ENCODE measurements at regions not wholly inside any gene's neighbourhood (a gene's known extent, or its start where the extent isn't known, plus 50 kb on each side); places are given as distances from the start of the nearest gene placed in this dataset.
"Not testable (repeated sequence)": the region's sequence is repeated elsewhere in the genome, so short reads cannot be mapped to it uniquely, and the experiment has no call there.

DNA sequence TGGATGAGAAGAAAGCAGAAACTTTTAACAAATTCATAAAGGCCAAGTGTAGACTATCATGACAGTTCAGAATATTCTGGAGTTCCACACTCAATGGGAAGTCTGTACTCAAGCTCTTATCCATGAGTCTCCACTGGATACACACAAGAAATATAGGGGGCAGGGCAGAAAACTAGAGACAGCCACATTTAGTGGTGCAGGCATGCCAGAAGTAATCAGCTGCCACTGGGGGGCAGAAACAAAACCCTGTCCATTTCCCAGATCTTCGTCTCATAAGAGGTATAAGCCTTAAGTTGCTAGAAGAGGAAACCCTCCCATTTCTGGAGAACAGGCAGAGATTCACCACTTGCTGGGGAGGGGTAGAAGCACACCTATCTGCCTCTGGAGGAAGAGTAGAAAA, 166.8 kb upstream of the GALNT2 start:
- CTCF ChIA-PET = no interaction called here
- POLR2A ChIA-PET (ENCODE audit: low non-redundant PET) = no interaction called here
- no peak for TF ChIP-seq CTCF (conservative IDR thresholded peaks at IDR 0.05; ENCODE audit: low read depth)
- DNase-seq (ENCODE audit: low spot score) = no peak
- no peak overlapping the region for H3K27ac ChIP-seq

DNA sequence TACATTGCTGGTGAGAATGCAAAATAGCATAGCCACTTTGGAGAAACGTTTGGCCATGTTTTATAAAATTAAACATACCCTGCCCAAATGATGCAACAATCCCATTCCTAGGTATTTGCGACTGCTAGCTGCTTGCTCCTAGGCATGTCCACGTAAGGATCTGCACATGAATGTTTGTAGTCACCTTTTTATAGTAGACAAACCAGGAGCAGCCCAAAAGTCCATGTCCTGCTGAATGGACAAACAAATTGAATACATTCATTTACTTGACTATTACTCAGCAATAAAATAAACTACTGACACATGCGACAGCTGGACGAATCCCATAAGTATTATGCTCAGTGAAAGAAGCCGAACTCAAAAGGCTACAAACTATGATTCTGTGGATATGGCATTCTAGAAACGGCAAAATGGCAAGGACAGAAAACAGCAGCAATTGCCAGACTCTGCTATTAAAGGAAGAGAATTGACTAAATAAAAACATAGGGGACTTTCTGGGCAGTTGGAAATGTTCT, 161.9 kb upstream of the GALNT2 start:
- no peak overlapping the region for H3K27ac ChIP-seq
- CTCF ChIA-PET = interaction anchor here (0.7 kb wide), 1 partner anchor 97 kb away, joined by 3 read pairs; no protein-coding TSS in a partner anchor

DNA sequence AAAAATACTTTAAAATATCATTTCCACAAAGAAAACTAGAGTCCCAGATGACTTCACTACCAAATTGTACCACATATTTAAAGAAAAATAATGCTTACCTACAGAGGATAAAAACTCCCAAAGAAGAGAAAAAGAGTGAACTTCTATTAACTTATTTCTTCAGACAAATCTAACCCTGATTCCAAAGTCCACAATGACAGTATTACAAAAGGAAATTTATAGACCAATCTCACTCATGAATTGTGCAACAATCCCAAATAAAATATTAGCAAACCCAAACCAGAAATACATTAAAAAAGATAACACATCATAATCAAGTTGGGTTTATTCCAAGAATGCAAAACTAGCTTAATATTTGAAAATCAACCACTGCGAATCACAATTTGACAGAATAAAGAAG, 161.4 kb upstream of the GALNT2 start:
- TF ChIP-seq CTCF (conservative IDR thresholded peaks at IDR 0.05; ENCODE audit: low read depth) = no peak
- H3K27ac ChIP-seq = no peak overlapping the region
- no peak for DNase-seq (ENCODE audit: low spot score)
- POLR2A ChIA-PET (ENCODE audit: low non-redundant PET) = no interaction called here
- CTCF ChIA-PET = no interaction called here

More for the DNA sequence above, 161.9 kb upstream of the GALNT2 start:
- DNase-seq (ENCODE audit: low spot score) = no peak
- no peak for TF ChIP-seq CTCF (conservative IDR thresholded peaks at IDR 0.05; ENCODE audit: low read depth)
- POLR2A ChIA-PET (ENCODE audit: low non-redundant PET) = no interaction called here

DNA sequence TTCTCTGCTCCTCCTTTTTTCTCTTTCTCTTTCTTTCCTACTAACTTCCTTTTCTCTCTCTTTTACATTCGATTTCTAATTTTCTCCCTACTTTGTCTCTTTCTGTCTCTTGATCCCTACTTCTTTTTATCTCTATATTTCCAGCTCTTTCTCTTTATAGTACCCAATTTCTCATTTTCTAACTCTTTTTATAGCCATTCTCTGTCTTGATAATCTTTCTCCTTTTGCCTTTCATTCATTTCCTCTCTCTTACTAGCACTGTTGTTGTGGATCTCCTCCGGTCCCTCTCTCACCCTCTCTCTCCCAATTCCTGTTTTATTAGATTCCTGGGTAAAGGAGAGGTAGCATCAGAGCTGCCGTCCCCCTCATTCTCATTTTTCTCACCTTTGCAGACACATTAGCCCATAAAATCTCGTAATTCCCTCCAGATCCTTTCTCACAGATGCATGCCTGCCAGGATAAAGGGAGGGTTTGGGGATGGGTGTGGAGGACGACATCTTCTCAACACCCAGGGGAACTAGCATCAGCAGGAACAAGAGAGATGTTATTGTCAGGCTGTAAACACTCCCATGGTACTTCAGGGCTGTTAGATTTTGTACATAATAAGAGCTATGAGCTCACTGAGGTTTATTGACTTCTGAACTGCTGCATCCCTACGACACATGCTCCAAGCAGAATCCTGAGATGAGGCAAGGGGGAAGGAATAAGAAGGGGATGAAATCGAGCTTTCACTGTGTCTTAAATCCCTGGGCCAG, 159.0 kb upstream of the GALNT2 start:
- no peak for TF ChIP-seq CTCF (conservative IDR thresholded peaks at IDR 0.05; ENCODE audit: low read depth)
- no peak for DNase-seq (ENCODE audit: low spot score)
- H3K27ac ChIP-seq = no peak overlapping the region
- ChIA-PET CTCF (interaction anchor here (0.5 kb wide), 1 partner anchor 176 kb away, joined by 3 read pairs; no protein-coding TSS in a partner anchor), POLR2A (ENCODE audit: low non-redundant PET) (no interaction called here)

GRCh38 chr1:229908689-229909088, 158.3 kb upstream of the GALNT2 start:
- TF ChIP-seq CTCF (conservative IDR thresholded peaks at IDR 0.05; ENCODE audit: low read depth) = no peak
- DNase-seq (ENCODE audit: low spot score) = no peak
- POLR2A ChIA-PET (ENCODE audit: low non-redundant PET) = no interaction called here
- CTCF ChIA-PET = interaction anchor here (0.5 kb wide), 1 partner anchor 177 kb away, joined by 3 read pairs; no protein-coding TSS in a partner anchor
- no peak overlapping the region for H3K27ac ChIP-seq

GRCh38 chr1:229913489-229913888, 153.5 kb upstream of the GALNT2 start:
- ChIA-PET CTCF (interaction anchor here (0.6 kb wide), 1 partner anchor 12 kb away, joined by 3 read pairs; no protein-coding TSS in a partner anchor), POLR2A (ENCODE audit: low non-redundant PET) (no interaction called here)
- DNase-seq (ENCODE audit: low spot score) = no peak
- no peak overlapping the region for H3K27ac ChIP-seq
- TF ChIP-seq CTCF (conservative IDR thresholded peaks at IDR 0.05; ENCODE audit: low read depth) = no peak

GRCh38 chr1:229919488-229919887, 147.6 kb upstream of the GALNT2 start:
- CTCF ChIA-PET; H3K27ac ChIP-seq; POLR2A ChIA-PET (ENCODE audit: low non-redundant PET): not testable (repeated sequence)

More at GRCh38 chr1:229919488-229919887, 147.6 kb upstream of the GALNT2 start:
- not testable (repeated sequence) for DNase-seq (ENCODE audit: low spot score)
